ENCODE measurements at regions not wholly inside any gene's neighbourhood (a gene's known extent, or its start where the extent isn't known, plus 50 kb on each side); places are given as distances from the start of the nearest gene placed in this dataset.
"Not testable (repeated sequence)": the region's sequence is repeated elsewhere in the genome, so short reads cannot be mapped to it uniquely, and the experiment has no call there.

DNA sequence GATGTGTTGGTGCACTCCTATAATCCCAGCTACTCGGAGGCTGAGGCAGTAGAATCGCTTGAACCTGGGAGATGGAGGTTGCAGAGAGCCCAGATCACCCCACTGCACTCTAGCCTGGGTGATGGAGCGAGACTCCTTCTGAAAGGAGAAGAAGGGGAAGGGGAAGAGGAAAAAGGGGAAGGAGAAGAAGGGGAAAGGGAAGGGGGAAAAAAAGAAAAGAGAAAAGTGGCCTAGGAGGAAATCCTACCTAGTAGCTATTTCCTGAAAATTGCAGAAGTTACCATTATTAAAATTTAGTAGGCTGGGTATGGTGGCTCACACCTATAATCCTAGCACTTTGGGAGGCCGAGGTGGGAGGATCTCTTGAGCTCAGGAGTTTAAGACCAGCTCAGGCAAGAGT, 67.4 kb downstream of the ARRDC3 start:
- no peak for DNase-seq (ENCODE audit: low read depth)

DNA sequence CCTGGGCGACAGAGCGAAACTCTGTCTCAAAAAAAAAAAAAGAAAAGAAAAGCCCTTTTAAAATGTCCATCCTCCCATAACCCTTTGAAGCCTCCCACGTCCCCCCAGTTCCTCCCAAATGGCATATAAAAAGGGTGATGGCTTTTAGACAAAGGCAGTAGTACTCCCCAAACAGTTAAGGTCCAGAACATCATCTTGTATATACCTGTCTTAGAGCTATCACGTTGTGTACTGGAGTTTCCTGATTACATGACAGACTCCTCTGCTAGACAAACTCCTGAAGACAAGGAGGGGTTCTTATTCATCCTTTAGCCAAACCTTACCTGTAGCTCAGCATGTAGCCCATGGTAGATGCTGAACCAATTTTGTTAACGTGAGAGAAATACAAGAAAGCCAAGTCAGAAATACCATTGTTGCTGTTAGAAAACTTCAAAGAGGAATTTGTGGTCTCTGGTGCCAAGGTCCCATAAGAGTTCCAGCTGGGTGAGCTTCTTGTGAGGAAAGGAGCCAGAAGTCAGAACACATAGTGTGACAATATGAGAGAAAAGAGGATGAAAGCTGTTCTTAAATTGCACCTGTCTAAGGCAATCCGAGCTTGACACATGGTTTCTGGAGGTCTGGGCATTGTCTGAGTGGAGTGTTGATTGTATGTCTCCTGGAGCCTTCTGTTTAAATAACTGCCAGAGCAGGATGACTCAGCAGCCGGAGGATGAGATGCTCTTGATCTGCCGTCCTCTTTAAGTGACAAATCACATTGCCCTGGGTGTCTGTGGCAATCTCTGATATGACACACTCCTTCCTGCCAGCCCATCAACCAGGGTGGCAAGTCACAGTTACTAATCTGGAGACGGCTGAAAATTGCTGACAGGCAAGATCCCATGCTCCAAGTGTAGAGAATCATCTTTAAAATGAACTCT, 69.1 kb downstream of the ARRDC3 start:
- DNase-seq (ENCODE audit: low read depth) = peak; percentile 67

- DNase-seq (ENCODE audit: low read depth) = no peak
These were observed 70.4 kb downstream of the ARRDC3 start for GRCh38 chr5:91312698-91313097.

- DNase-seq (ENCODE audit: low read depth) = peak; percentile 37
These were observed 71.2 kb downstream of the ARRDC3 start for GRCh38 chr5:91311697-91312501.

DNA sequence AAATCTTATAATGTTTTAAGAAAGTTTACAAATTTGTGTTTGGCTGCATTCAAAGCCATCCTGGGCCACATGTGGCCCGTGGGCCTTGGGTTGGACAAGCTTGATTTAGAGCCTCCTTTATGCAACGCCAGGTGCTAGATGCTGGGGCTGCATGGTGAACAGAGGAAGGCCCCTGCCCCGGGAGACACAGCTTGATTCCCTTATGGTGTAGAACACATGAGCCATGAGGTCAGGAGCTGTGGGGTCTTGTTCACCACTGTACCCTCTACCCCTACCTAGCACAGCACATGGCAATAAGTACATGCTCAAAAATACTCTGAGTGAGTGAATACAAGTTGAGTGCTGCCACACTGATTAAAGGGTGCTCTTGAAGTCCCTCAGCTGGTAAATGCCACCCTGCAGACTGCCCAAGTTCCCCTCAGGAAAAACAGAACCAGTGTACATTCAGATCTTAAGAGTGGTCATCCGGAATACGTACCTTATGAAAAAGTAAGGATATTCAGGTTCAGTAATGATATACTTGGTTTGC, 71.9 kb downstream of the ARRDC3 start:
- DNase-seq (ENCODE audit: low read depth) = no peak

DNA sequence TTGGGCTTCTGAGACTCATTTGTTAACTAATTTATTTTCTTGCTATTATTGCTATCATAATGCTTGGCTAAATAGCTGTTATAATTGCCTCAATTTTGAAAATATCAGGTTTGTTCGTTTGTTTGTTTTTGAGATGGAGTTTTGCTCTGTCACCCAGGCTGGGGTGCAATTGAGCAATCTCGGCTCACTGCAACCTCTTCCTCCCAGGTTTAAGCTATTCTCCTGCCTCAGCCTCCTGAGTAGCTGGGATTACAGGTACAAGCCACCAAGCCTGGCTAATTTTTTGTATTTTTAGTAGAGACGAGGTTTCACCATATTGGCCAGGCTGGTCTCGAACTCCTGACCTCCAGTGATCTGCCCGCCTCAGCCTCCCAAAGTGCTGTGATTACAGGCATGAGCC, 75.0 kb downstream of the ARRDC3 start:
- DNase-seq (ENCODE audit: low read depth) = not testable (repeated sequence)

DNA sequence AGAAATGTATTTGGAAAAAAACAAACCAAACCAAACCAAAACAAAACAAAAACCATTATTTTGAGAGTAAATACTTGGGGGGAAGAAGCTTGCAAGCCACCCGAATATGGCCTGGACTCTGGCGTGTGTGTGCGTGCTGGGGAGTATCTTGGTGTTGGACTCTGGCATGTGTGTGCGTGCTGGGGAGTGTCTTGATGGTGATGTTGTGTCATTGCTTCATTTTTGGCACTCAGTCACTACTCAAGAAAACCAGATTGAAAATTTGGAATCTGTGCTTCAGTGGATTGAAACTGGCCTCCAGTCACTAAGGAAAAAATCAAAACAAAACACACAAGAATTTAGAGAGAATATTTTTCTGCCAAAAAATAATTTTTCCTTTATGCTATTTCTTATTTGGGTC, 76.1 kb downstream of the ARRDC3 start:
- DNase-seq (ENCODE audit: low read depth) = no peak

DNA sequence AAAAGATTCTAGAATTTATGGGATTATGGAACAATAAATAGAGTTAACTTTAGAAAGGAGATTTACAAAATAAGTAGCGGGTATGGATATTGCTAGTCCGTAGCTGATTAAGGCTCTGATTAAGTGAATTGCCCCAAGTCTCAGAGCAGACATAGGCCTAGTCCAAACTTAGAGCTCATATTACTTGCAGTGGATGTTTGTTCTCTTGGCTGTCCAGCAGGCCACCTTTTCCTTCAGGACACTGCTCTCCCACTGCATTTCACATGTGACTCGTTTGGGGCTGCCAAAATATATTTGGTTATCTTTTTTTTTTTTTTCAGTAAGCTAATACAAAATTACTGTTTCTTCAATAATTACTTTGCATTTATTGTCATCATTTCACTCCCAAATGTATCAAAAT, 76.6 kb downstream of the ARRDC3 start:
- DNase-seq (ENCODE audit: low read depth) = no peak

DNA sequence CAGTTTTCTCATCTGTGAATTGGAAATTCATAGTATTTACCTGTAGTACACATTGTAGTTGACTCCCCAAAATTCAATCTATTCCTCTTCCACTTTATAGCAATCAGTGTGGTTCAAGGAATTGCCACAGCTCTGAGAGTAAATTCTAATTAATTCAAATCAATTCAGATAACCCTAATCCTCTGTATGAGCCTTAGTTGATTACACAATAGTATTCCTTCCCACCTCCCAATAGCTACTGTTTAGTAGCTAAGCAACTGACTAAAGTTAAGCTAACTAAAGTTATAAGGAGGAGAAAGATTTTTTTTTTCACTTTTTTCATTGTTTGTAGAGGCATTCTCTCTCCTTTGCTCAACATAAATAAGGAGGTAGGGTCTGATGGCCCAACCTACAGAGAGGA, 77.5 kb downstream of the ARRDC3 start:
- DNase-seq (ENCODE audit: low read depth) = no peak

GRCh38 chr5:91304015-91304414, 79.1 kb downstream of the ARRDC3 start:
- not testable (repeated sequence) for DNase-seq (ENCODE audit: low read depth)

DNA sequence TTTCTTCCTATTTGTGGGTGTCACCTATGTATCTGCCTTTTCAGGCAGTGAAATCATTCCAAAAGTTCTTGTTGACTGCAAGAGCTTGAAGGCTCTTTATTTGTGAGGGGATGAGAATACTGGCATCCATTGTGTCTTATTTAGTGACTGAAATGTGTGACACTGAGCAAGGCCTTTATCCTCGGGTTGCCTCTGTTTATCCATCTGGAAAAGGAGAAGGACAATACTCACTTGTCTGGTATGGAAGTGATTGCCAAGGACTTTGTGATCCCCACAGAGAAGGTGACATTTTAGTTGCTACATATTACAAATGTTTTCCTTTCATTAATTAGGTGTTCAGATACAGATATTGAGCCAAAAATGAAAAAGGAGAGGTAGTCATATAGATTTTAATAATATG, 80.2 kb downstream of the ARRDC3 start:
- DNase-seq (ENCODE audit: low read depth) = no peak

DNA sequence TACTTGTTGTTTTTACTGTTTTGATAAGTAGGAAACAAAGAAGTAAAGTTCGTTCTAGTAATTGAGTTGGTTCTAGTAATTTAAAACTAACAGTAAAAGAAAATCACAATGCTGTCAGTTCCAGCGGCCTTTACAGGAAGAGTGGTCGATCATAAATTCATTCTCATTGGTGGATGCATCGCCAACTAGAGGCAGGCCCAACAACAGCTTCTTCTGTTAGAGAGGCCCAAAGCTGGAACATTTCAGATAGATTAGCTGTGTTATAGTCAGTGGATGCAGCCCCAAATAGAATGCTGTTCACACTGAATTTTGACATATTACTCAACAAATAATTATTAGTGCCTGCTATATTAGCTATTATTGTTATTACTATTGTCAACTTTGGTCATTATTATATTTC, 80.8 kb downstream of the ARRDC3 start:
- no peak for DNase-seq (ENCODE audit: low read depth)

- no peak for DNase-seq (ENCODE audit: low read depth)
These were observed 81.8 kb downstream of the ARRDC3 start for GRCh38 chr5:91301106-91301846.

- DNase-seq (ENCODE audit: low read depth) = no peak
These were observed 85.1 kb downstream of the ARRDC3 start for GRCh38 chr5:91297994-91298393.

- no peak for DNase-seq (ENCODE audit: low read depth)
These were observed 86.4 kb downstream of the ARRDC3 start for GRCh38 chr5:91296674-91297143.

DNA sequence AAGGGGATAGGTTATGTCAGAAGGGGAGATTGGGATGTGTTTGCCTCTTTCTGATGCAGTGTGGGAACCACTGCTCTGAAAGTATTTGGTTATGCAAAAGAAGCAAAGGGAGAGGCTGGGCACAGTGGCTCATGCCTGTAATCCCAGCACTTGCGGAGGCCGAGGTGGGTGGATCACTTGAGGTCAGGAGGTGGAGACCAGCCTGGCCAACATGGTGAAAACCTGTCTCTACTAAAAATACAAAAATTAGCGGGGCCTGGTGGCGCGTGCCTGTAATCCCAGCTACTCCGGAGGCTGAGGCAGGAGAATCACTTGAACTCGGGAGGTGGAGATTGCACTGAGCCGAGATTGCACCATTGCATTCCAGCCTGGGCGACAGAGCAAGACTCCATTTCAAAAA, 87.0 kb downstream of the ARRDC3 start:
- not testable (repeated sequence) for DNase-seq (ENCODE audit: low read depth)

GRCh38 chr5:91293131-91293530, 90.0 kb downstream of the ARRDC3 start:
- no peak for DNase-seq (ENCODE audit: low read depth)

DNA sequence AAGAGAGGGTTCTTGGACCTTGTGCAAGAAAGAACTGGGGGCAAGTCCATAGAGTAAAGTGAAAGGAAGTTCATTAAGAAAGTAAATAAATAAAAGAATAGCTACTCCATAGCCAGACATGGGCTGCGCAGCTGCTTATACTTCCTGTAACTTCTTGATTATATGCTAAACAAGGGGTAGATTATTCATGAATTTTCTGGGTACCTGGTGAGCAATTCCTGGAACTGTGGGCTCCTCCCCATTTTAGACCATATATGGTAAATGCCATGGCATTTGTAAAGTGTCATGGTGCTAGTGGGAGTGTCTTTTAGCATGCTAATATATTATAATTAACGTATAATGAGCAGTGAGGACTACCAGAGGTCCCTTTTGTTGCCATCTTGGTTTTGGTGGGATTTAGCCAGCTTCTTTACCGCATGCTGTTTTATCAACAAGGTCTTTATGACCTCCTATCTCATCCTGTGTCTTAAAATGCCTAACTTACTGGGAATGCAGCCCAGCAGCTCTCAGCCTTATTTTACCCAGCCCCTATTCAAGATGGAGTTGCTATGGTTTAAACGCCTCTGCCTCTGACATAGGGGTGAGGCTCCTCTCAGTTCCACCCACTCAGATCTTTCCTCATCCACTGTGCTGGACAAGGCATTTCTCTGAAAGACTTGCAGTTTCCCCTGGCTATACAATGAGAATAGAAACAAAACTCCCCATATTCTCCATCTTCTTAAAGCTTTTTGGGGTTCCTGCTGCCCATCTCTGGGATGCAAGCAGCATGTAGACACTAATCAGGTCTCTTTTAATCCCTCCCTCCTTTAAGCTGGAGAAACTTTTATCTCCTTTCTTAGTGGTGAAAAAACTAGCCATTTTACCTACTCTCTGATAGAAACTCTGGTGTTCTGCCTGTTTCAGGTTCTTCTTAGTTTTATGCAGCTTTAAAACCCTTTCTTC, 91.2 kb downstream of the ARRDC3 start:
- DNase-seq (ENCODE audit: low read depth) = no peak

DNA sequence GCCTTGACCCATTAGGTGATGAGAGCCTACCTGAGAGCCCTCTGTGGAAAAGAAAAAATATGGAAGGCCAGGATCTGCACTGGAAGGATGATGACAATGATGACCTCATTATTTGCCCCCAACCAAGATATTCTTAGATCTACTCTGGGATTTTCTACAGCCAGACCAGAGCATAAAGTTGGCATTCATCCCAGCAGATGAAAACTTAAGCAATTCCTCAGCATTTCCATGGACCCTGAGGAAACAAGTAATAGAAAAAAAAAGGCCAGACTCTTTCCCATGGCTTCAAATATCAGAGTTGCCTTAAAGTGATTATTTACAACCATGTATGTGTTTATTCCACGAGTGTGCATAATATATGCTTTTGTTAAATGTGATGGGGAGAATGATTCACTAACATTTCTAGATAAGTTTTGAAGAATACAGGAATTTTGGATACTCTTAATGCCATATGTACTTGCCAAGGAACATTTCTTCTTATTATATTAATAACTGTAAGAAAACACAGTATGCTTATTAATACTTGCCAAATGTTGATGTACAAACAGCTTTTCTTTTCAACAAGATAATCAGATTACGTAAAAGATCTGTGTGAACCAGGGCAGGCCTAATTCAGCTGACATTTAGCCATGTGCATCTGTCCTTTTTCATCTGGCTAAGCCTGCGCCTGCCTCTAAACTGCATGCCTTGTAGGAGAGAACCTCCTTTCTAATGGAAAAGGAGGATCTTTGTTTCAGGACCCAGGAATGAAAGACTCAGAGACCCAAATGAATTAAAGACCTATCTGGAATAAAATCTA, 94.8 kb downstream of the ARRDC3 start:
- DNase-seq (ENCODE audit: low read depth) = no peak

GRCh38 chr5:91285062-91285461, 98.1 kb downstream of the ARRDC3 start:
- DNase-seq (ENCODE audit: low read depth) = not testable (repeated sequence)
